ENCODE measurements at regions not wholly inside any gene's neighbourhood (a gene's known extent, or its start where the extent isn't known, plus 50 kb on each side); places are given as distances from the start of the nearest gene placed in this dataset.

DNA sequence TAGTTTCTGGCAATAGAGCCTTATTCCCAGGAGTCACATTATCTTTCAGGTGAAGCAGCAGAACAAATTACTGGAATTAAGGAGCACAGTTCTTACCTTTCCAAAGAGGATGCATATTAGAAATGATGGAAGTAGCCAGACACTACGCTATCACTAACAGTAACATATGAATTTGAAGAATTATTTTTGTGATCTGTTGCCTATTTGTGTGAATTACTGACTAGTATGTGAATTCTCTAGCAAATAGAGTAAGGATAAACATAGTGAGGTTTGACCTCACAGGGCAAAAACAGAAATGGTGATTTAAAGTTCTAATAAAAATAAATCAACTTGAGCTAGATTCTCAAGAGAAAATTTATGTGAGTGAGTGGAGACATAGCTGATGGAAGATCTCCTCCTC is 1299.3 kb downstream of the XPNPEP1 start:
- Mint-ChIP-seq H3K36me3 (no peaks in the 10 kb centered on the region), H3K4me3 (no peak overlapping the region)
- intact Hi-C loops (cut with micrococcal nuclease), result no loop called here

DNA sequence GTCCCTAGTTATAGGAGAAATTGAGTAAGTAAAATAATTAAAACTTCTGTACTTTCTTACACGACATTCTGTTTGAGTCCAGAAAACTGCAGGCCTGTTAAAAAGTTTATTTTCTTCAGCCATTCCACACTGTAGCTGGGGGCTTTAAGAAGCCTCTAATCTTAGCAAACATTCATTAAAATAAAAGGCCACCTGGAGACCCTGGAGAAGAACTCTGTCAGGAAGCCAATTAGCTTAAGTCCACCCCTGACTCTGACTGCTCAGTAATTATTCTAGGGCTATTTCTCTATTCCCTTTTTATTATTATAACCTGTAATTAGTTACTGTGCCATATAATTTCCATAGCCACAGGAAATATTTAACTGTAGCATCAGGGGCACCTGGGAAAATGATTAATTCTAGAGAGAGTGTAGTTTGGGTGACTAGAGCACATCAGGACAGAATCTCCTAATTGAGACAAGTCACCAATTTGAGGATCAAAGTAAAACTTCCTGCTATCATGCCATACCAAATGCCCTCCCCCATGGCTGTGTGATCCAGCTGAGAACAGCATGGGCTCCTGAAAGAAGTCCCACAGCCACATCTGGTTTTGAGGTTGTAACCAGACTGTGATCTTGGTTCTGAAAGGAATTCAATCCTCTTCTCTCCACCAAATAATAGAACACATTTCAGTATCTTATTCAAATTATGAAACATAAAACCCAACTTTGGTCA is 1302.3 kb downstream of the XPNPEP1 start:
- Histone ChIP-seq H3K27ac (ENCODE audit: low read depth, low read length) (no peak overlapping the region), H3K4me1 (ENCODE audit: insufficient read depth, low read length) (no peaks in the 10 kb centered on the region), H3K27me3 (ENCODE audit: insufficient read depth, low read length) (no peaks in the 10 kb centered on the region), H3K4me3 (ENCODE audit: low read length in 2 of 2) (no peak overlapping the region), H3K36me3 (ENCODE audit: insufficient read depth, low read length) (no peaks in the 10 kb centered on the region), H3K9me3 (ENCODE audit: control insufficient read depth in 1 of 2, low read length in 2 of 2) (no peaks in the 10 kb centered on the region)
- H3K27me3 Mint-ChIP-seq, result no peaks in the 10 kb centered on the region
- H3K4me3 Mint-ChIP-seq, result no peak overlapping the region
- H3K36me3 Mint-ChIP-seq, result no peaks in the 10 kb centered on the region
- POLR2A ChIA-PET (ENCODE audit: partially characterized antibody), result no interaction called here
- no peaks in the 10 kb centered on the region for H3K4me1 Mint-ChIP-seq
- CTCF ChIA-PET (ENCODE audit: partially characterized antibody), result no interaction called here
- DNase-seq, result no peak
- H3K9me3 Mint-ChIP-seq, result peaks cover 2 to 13% (median 7%) of the 10 kb centered on the region in 8 donors
- H3K27ac Mint-ChIP-seq, result no peak overlapping the region
- intact Hi-C loops (cut with micrococcal nuclease), result no loop called here

More for the DNA sequence above, 1299.3 kb downstream of the XPNPEP1 start:
- Histone ChIP-seq H3K4me1 (ENCODE audit: insufficient read depth, low read length) (no peaks in the 10 kb centered on the region), H3K4me3 (ENCODE audit: low read length in 2 of 2) (no peak overlapping the region), H3K27me3 (ENCODE audit: insufficient read depth, low read length) (no peaks in the 10 kb centered on the region), H3K9me3 (ENCODE audit: control insufficient read depth in 1 of 2, low read length in 2 of 2) (no peaks in the 10 kb centered on the region), H3K27ac (ENCODE audit: low read depth, low read length) (no peak overlapping the region), H3K36me3 (ENCODE audit: insufficient read depth, low read length) (no peaks in the 10 kb centered on the region)
- peaks cover 0 to 15% (median 11%) of the 10 kb centered on the region in 8 donors for H3K9me3 Mint-ChIP-seq
- no peak for DNase-seq
- no peaks in the 10 kb centered on the region for H3K27me3 Mint-ChIP-seq
- no peak overlapping the region for H3K27ac Mint-ChIP-seq
- ChIA-PET CTCF (ENCODE audit: partially characterized antibody) (no interaction called here), POLR2A (ENCODE audit: partially characterized antibody) (no interaction called here)
- H3K4me1 Mint-ChIP-seq, result no peaks in the 10 kb centered on the region

DNA sequence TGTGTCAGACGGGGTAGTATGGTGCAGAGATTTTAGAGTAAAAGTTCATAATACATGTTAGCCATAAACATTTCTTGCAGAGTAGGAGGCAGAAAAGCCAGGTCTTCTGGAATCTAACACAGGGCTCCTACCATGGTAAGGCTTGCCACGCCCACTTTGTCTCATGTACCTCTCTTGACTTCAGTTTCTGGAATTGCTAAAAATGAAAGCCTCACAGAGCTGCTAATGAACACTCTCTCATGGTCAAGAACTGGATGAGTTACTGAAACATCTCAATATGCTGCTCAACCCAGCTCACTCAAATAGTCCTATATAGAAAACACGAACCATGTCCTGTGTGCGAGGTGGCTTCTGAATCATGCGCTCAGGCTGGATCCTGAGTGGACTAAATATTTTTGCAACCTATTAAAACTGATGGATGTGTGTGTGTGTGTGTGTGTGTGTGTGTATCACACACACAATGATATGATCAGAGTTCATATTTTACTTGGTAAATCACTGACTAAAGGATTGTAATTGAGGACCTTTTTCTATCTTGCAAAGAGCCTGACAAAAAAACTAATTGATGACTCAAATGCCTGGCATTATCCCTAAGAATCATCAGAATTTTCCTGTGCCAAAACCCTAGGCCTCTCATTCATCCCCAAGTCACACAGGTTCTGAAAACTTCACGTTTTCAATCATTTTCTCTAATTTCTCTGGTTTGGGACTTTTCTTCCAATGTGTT is 1306.6 kb downstream of the XPNPEP1 start:
- POLR2A ChIA-PET (ENCODE audit: partially characterized antibody), result no interaction called here

DNA sequence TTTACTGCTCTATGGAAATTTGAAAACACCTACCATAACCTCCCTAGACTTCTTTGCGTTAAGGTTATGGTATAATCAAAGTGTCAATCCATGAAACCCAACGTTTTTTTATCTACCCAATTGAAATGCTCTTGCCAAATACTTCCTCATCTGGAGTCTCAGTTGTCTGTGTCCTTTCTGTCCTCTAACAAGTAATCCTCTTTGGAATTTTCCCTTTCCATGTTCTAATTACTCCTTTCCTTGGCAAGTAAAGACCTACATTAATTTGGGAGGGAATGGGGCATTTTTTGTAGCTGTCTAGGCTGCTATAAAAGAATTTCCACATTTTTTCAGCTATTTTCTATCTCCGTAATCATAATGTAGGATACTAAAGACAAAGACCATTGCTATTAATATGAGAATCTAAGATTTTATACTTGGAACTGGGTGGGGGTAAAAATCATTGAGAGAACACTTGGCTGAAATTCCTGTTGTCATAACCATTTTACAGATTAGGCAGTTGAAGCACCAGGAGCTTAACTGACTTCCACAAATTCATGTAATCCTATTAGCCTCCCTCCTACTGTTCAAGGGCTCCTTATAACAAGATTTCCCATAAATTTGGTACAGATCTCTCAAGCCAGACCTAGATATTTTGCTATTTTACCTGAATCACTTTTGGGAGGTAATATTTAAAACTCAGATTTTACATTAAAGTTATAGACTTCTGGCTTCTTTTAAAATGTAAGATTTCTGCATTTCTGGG is 1307.6 kb downstream of the XPNPEP1 start:
- H3K4me1 ChIP-seq (ENCODE audit: insufficient read depth, low read length), result no peaks in the 10 kb centered on the region
- H3K9me3 ChIP-seq (ENCODE audit: control insufficient read depth in 1 of 2, low read length in 2 of 2), result no peaks in the 10 kb centered on the region
- no peak overlapping the region for H3K4me3 ChIP-seq (ENCODE audit: low read length in 2 of 2)
- H3K4me1 Mint-ChIP-seq, result no peaks in the 10 kb centered on the region
- ChIA-PET POLR2A (ENCODE audit: partially characterized antibody) (no interaction called here), CTCF (ENCODE audit: partially characterized antibody) (no interaction called here)
- no peak overlapping the region for H3K27ac ChIP-seq (ENCODE audit: low read depth, low read length)
- no peak overlapping the region for H3K4me3 Mint-ChIP-seq
- H3K27ac Mint-ChIP-seq, result no peak overlapping the region
- peaks cover 0 to 7% (median 3%) of the 10 kb centered on the region in 8 donors for H3K9me3 Mint-ChIP-seq
- DNase-seq, result no peak
- H3K36me3 Mint-ChIP-seq, result no peaks in the 10 kb centered on the region
- H3K27me3 ChIP-seq (ENCODE audit: insufficient read depth, low read length), result no peaks in the 10 kb centered on the region
- intact Hi-C loops (cut with micrococcal nuclease), result no loop called here
- no peaks in the 10 kb centered on the region for H3K36me3 ChIP-seq (ENCODE audit: insufficient read depth, low read length)
- no peaks in the 10 kb centered on the region for H3K27me3 Mint-ChIP-seq

More for the DNA sequence above, 1306.6 kb downstream of the XPNPEP1 start:
- Histone ChIP-seq H3K4me1 (ENCODE audit: insufficient read depth, low read length) (no peaks in the 10 kb centered on the region), H3K9me3 (ENCODE audit: control insufficient read depth in 1 of 2, low read length in 2 of 2) (no peaks in the 10 kb centered on the region), H3K27ac (ENCODE audit: low read depth, low read length) (no peak overlapping the region), H3K4me3 (ENCODE audit: low read length in 2 of 2) (no peak overlapping the region), H3K36me3 (ENCODE audit: insufficient read depth, low read length) (no peaks in the 10 kb centered on the region), H3K27me3 (ENCODE audit: insufficient read depth, low read length) (no peaks in the 10 kb centered on the region)
- Mint-ChIP-seq H3K4me1 (no peaks in the 10 kb centered on the region), H3K27me3 (no peaks in the 10 kb centered on the region), H3K4me3 (no peak overlapping the region), H3K27ac (no peak overlapping the region), H3K9me3 (peaks cover 2 to 7% (median 4%) of the 10 kb centered on the region in 8 donors), H3K36me3 (no peaks in the 10 kb centered on the region)
- CTCF ChIA-PET (ENCODE audit: partially characterized antibody), result no interaction called here
- DNase-seq, result no peak
- intact Hi-C loops (cut with micrococcal nuclease), result no loop called here

DNA sequence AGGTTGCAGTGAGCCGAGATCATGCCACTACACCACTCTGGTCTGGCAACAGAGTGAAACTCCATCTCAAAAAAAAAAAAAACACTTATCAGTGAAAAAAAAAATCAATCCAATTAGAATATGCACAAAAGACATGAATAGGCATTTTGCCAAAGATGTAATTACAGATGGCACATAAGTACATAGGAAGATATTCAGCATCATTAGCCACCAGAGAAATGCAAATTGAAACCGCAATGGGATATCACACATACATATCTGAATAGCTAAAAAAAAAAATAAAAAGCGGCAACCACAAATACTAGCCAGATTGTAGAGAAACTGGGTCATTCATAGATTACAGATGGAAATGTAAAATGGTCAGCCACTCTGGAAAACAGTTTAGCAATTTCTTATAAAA is 1310.8 kb downstream of the XPNPEP1 start:
- Histone ChIP-seq H3K9me3 (ENCODE audit: control insufficient read depth in 1 of 2, low read length in 2 of 2) (no peaks in the 10 kb centered on the region), H3K27me3 (ENCODE audit: insufficient read depth, low read length) (no peaks in the 10 kb centered on the region), H3K4me3 (ENCODE audit: low read length in 2 of 2) (no peak overlapping the region), H3K4me1 (ENCODE audit: insufficient read depth, low read length) (no peaks in the 10 kb centered on the region), H3K36me3 (ENCODE audit: insufficient read depth, low read length) (no peaks in the 10 kb centered on the region), H3K27ac (ENCODE audit: low read depth, low read length) (no peak overlapping the region)
- intact Hi-C loops (cut with micrococcal nuclease), result no loop called here
- Mint-ChIP-seq H3K4me1 (no peaks in the 10 kb centered on the region), H3K9me3 (peaks cover 2 to 10% (median 4%) of the 10 kb centered on the region in 8 donors), H3K4me3 (no peak overlapping the region), H3K27ac (no peak overlapping the region), H3K27me3 (no peaks in the 10 kb centered on the region), H3K36me3 (no peaks in the 10 kb centered on the region)
- CTCF ChIA-PET (ENCODE audit: partially characterized antibody), result no interaction called here
- no peak for DNase-seq
- POLR2A ChIA-PET (ENCODE audit: partially characterized antibody), result no interaction called here

DNA sequence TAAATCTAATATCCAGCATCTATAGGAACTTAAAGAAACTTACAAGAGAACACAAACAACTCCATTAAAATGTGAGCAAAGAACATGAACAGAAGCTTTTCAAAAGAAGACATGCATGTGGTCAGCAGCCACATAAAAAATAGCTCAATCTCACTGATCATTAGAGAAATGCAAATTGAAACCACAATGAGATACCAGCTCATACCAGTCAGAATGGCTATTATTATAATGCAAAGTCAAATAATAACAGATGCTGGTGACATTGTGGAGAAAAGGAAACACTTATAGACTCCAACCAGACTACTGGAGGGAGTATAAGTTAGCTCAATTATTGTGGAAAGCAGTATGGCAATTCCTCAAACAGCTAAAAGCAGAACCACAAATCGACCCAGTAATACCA is 1314.5 kb downstream of the XPNPEP1 start:
- no peaks in the 10 kb centered on the region for H3K4me1 Mint-ChIP-seq

DNA sequence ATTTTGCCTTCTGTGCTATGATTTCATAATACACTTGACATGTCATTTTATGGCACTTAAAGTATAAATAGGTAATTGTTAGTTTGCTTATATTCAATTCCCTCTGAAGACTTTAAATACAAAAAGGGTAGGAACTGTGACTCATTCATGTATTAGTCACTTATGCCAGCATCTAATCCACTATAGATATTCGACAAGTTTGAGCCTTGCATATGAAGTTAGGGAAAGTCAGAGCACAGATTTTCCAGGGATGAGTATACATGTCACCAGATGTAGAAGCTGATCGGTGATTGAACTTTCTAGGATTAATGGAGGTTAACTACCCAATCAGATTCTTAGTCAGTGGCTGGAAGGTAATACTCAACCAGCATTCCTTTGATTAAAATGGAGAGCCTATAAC is 1321.5 kb downstream of the XPNPEP1 start:
- no peak overlapping the region for H3K4me3 ChIP-seq (ENCODE audit: low read length in 2 of 2)

More for the DNA sequence above, 1314.5 kb downstream of the XPNPEP1 start:
- no peak overlapping the region for H3K4me3 ChIP-seq (ENCODE audit: low read length in 2 of 2)
- H3K9me3 Mint-ChIP-seq, result peaks cover 0 to 18% (median 6%) of the 10 kb centered on the region in 8 donors
- no peak overlapping the region for H3K4me3 Mint-ChIP-seq
- no peak overlapping the region for H3K27ac ChIP-seq (ENCODE audit: low read depth, low read length)
- DNase-seq, result no peak
- H3K27me3 ChIP-seq (ENCODE audit: insufficient read depth, low read length), result no peaks in the 10 kb centered on the region
- no peak overlapping the region for H3K27ac Mint-ChIP-seq
- ChIA-PET CTCF (ENCODE audit: partially characterized antibody) (no interaction called here), POLR2A (ENCODE audit: partially characterized antibody) (no interaction called here)
- H3K36me3 Mint-ChIP-seq, result no peaks in the 10 kb centered on the region
- no peaks in the 10 kb centered on the region for H3K36me3 ChIP-seq (ENCODE audit: insufficient read depth, low read length)
- H3K27me3 Mint-ChIP-seq, result no peaks in the 10 kb centered on the region
- intact Hi-C loops (cut with micrococcal nuclease), result no loop called here
- H3K9me3 ChIP-seq (ENCODE audit: control insufficient read depth in 1 of 2, low read length in 2 of 2), result no peaks in the 10 kb centered on the region
- H3K4me1 ChIP-seq (ENCODE audit: insufficient read depth, low read length), result no peaks in the 10 kb centered on the region

More for the DNA sequence above, 1321.5 kb downstream of the XPNPEP1 start:
- H3K27me3 Mint-ChIP-seq, result no peaks in the 10 kb centered on the region
- H3K9me3 Mint-ChIP-seq, result peaks cover 0 to 14% (median 8%) of the 10 kb centered on the region in 8 donors
- intact Hi-C loops (cut with micrococcal nuclease), result no loop called here
- no peak for DNase-seq
- ChIA-PET CTCF (ENCODE audit: partially characterized antibody) (interaction anchor here (0.9 kb wide), 1 partner anchor 15 kb away, joined by 4 read pairs; no protein-coding TSS in a partner anchor), POLR2A (ENCODE audit: partially characterized antibody) (no interaction called here)
- Histone ChIP-seq H3K4me1 (ENCODE audit: insufficient read depth, low read length) (no peaks in the 10 kb centered on the region), H3K27ac (ENCODE audit: low read depth, low read length) (no peak overlapping the region), H3K9me3 (ENCODE audit: control insufficient read depth in 1 of 2, low read length in 2 of 2) (no peaks in the 10 kb centered on the region), H3K36me3 (ENCODE audit: insufficient read depth, low read length) (no peaks in the 10 kb centered on the region), H3K27me3 (ENCODE audit: insufficient read depth, low read length) (no peaks in the 10 kb centered on the region)
- H3K27ac Mint-ChIP-seq, result no peak overlapping the region
- H3K4me1 Mint-ChIP-seq, result no peaks in the 10 kb centered on the region
- no peaks in the 10 kb centered on the region for H3K36me3 Mint-ChIP-seq
- no peak overlapping the region for H3K4me3 Mint-ChIP-seq
